HCT116 (cell line): ENCODE measurements at regions not wholly inside any gene's neighbourhood (a gene's known extent, or its start where the extent isn't known, plus 50 kb on each side); places are given as distances from the start of the nearest gene placed in this dataset.

Experiments used
- ATAC-seq: fragments of 200-7000 bp; cut with Tn5 transposase; 2 replicates; pipeline ENCODE4 v1.9.1; 2020; ENCODE audit warnings: mild to moderate bottlenecking, moderate library complexity
- BruUV-seq: library from RNA; stranded (reverse); fragments of 400-500 nt; replicated peaks from 2 replicates; lab custom pipeline; 2021; lab: Mats Ljungman, UMichigan
- CTCF ChIA-PET: fragments of 300-600 bp; sonication (Branson Sonifier 250); formaldehyde crosslinking; loops from one replicate; lab custom pipeline; 2021; ENCODE audit warnings: antibody characterized with exemption; lab: Charles Lee
- POLR2A ChIA-PET: fragments of 300-600, 350-600 bp; sonication (Branson Sonifier 250); formaldehyde crosslinking; loops from one replicate; lab custom pipeline; 2021; ENCODE audit warnings: antibody characterized with exemption; lab: Charles Lee
- RAD21 ChIA-PET, 2 experiments: fragments of 300-600 bp; sonication (Branson Sonifier 250); formaldehyde crosslinking; loops; one replicate each; lab custom pipeline; 2023; ENCODE audit warnings: low total read pairs in 2 of 2; ENCODE audit not compliant: uncharacterized antibody in 2 of 2, unreplicated experiment in 2 of 2, low non-redundant PET in 1 of 2; lab: Charles Lee
- DNase-seq: peaks from one replicate; pipeline ENCODE4 v3.0.0-alpha.2; 2010; ENCODE audit warnings: low read depth, low spot score
- H2AFZ ChIP-seq: fragments of 200-600 bp; shearing (Covaris generic), sonication (generic); 2 replicates; pipeline ENCODE4 v1.6.1; 2017; ENCODE audit warnings: low read depth, mixed run types, mixed read lengths, antibody characterized with exemption, low read length; ENCODE audit not compliant: poor library complexity, severe bottlenecking
- H3K27ac ChIP-seq: 2 replicates; pipeline ENCODE4 v1.5.1; 2012; ENCODE audit warnings: low read depth, low read length
- H3K27me3 ChIP-seq: fragments of 200-600 bp; sonication (generic); 2 replicates; pipeline ENCODE4 v1.6.1; 2016; ENCODE audit warnings: mixed run types, low read length, mixed read lengths; ENCODE audit not compliant: insufficient read depth
- H3K36me3 ChIP-seq, 2 experiments: fragments of 200-500 bp in 1 of 2; fragments of 200-600 bp in 1 of 2; sonication (Bioruptor generic) in 1 of 2; sonication (generic) in 1 of 2; 2 replicates each; pipeline versions ENCODE4 v1.5.1 to v1.6.1; 2014 to 2016; ENCODE audit warnings: low read length in 2 of 2, inconsistent platforms in 1 of 2, mixed read lengths in 1 of 2, mixed run types in 1 of 2; ENCODE audit not compliant: insufficient read depth in 2 of 2, control insufficient read depth in 1 of 2
- H3K4me1 ChIP-seq, 2 experiments: fragments of 200-600 bp in 1 of 2; sonication (generic) in 1 of 2; 2 replicates each; pipeline versions ENCODE4 v1.5.1 to v1.6.1; 2012 to 2017; ENCODE audit warnings: low read length in 2 of 2, inconsistent platforms in 1 of 2, mild to moderate bottlenecking in 1 of 2, mixed read lengths in 1 of 2, mixed run types in 1 of 2, moderate library complexity in 1 of 2; ENCODE audit not compliant: insufficient read depth in 2 of 2, control insufficient read depth in 1 of 2
- H3K4me2 ChIP-seq: fragments of 200-600 bp; sonication (generic); 2 replicates; pipeline ENCODE4 v1.6.1; 2017; ENCODE audit warnings: mixed run types, low read length, mixed read lengths
- H3K4me3 ChIP-seq, 2 experiments: fragments of 200-600 bp in 1 of 2; sonication (generic) in 1 of 2; replicated peaks in 1 of 2; 2 replicates each; pipeline ENCODE4 v1.5.1; 2011 to 2016; ENCODE audit warnings: low read length in 2 of 2, control low read depth in 1 of 2, low read depth in 1 of 2, mild to moderate bottlenecking in 1 of 2, mixed read lengths in 1 of 2, mixed run types in 1 of 2
- H3K79me2 ChIP-seq: fragments of 200-600 bp; sonication (generic); 2 replicates; pipeline ENCODE4 v1.6.1; 2017; ENCODE audit warnings: mild to moderate bottlenecking, mixed run types, low read length, moderate library complexity, mixed read lengths; ENCODE audit not compliant: insufficient read depth
- H3K9ac ChIP-seq: fragments of 200-600 bp; sonication (generic); 2 replicates; pipeline ENCODE4 v1.6.1; 2016; ENCODE audit warnings: low read length, mixed read lengths
- H3K9me2 ChIP-seq: fragments of 200-600 bp; sonication (generic), shearing (Covaris generic); 2 replicates; pipeline ENCODE4 v1.6.1; 2017; ENCODE audit warnings: mixed run types, mild to moderate bottlenecking, moderate library complexity; ENCODE audit not compliant: insufficient read depth
- H3K9me3 ChIP-seq, 2 experiments: fragments of 200-500 bp in 1 of 2; fragments of 200-600 bp in 1 of 2; sonication (Bioruptor generic) in 1 of 2; sonication (generic) in 1 of 2; 2 replicates each; pipeline ENCODE4 v1.6.1; 2014 to 2017; ENCODE audit warnings: low read length in 2 of 2, mixed read lengths in 2 of 2, inconsistent platforms in 1 of 2, low read depth in 1 of 2, mild to moderate bottlenecking in 1 of 2, mixed run types in 1 of 2, moderate library complexity in 1 of 2; ENCODE audit not compliant: control insufficient read depth in 1 of 2, insufficient read depth in 1 of 2
- H4K20me1 ChIP-seq: fragments of 200-600 bp; sonication (generic), shearing (Covaris generic); 2 replicates; pipeline ENCODE4 v1.6.1; 2017; ENCODE audit warnings: mixed run types, mild to moderate bottlenecking, moderate library complexity; ENCODE audit not compliant: insufficient read depth
- JUND ChIP-seq: IDR thresholded peaks from 2 replicates; pipeline ENCODE4 v1.6.1; 2012
- RAD21 ChIP-seq: IDR thresholded peaks from 2 replicates; pipeline ENCODE4 v1.6.1; 2012; ENCODE audit warnings: low read depth, mild to moderate bottlenecking
- SP1 ChIP-seq: IDR thresholded peaks from 2 replicates; pipeline ENCODE4 v1.6.1; 2012; ENCODE audit warnings: low read depth
- intact Hi-C: fragments of 100-400 bp; cut with micrococcal nuclease; formaldehyde crosslinking; loops from 2 replicates; pipeline ENCODE4 v1.10.0; 2022
- TF ChIP-seq, protein P1 (sequence below): IDR thresholded peaks from 2 replicates; pipeline ENCODE4 v1.6.1; 2012; ENCODE audit warnings: low read depth
- TF ChIP-seq, protein P2 (sequence below): IDR thresholded peaks from 2 replicates; pipeline ENCODE4 v1.6.1; 2011; ENCODE audit warnings: mild to moderate bottlenecking, low read length, moderate library complexity; ENCODE audit not compliant: insufficient replicate concordance; ENCODE audit errors: extremely low read depth

DNA sequence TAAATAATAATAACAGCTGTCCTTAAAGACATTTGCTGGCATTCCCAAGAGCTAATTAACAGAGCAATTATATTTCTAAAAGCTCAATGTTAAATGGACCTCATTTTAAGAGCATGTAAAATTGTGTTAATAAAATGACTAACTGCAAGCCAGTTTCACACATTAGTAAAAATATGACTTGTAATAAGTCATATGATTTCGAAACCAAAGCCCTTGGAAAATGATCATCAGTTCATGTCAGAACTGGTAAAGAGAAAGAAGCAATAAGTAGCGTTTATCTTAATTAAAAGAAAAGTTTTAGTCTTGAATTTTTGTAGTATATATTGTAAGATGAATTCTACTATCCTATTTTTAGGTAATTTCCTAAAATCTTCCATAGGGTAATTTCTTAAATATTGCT, 310.7 kb downstream of the CNTN3 start:
- no peaks in the 10 kb centered on the region for H3K79me2 ChIP-seq
- POLR2A ChIA-PET: no interaction called here
- no peaks in the 10 kb centered on the region for H3K36me3 ChIP-seq
- DNase-seq (no peak), ATAC-seq (no peak)
- H3K9me2 ChIP-seq: no peaks in the 10 kb centered on the region
- intact Hi-C loops: no loop called here
- no peaks in the 10 kb centered on the region for H3K4me1 ChIP-seq
- no peak overlapping the region for H3K4me2 ChIP-seq
- CTCF ChIA-PET: no interaction called here
- TF ChIP-seq JUND (no peak), SP1 (no peak), RAD21 (no peak)
- TF ChIP-seq, protein P1, sequence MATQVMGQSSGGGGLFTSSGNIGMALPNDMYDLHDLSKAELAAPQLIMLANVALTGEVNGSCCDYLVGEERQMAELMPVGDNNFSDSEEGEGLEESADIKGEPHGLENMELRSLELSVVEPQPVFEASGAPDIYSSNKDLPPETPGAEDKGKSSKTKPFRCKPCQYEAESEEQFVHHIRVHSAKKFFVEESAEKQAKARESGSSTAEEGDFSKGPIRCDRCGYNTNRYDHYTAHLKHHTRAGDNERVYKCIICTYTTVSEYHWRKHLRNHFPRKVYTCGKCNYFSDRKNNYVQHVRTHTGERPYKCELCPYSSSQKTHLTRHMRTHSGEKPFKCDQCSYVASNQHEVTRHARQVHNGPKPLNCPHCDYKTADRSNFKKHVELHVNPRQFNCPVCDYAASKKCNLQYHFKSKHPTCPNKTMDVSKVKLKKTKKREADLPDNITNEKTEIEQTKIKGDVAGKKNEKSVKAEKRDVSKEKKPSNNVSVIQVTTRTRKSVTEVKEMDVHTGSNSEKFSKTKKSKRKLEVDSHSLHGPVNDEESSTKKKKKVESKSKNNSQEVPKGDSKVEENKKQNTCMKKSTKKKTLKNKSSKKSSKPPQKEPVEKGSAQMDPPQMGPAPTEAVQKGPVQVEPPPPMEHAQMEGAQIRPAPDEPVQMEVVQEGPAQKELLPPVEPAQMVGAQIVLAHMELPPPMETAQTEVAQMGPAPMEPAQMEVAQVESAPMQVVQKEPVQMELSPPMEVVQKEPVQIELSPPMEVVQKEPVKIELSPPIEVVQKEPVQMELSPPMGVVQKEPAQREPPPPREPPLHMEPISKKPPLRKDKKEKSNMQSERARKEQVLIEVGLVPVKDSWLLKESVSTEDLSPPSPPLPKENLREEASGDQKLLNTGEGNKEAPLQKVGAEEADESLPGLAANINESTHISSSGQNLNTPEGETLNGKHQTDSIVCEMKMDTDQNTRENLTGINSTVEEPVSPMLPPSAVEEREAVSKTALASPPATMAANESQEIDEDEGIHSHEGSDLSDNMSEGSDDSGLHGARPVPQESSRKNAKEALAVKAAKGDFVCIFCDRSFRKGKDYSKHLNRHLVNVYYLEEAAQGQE: no peak
- TF ChIP-seq, protein P2, sequence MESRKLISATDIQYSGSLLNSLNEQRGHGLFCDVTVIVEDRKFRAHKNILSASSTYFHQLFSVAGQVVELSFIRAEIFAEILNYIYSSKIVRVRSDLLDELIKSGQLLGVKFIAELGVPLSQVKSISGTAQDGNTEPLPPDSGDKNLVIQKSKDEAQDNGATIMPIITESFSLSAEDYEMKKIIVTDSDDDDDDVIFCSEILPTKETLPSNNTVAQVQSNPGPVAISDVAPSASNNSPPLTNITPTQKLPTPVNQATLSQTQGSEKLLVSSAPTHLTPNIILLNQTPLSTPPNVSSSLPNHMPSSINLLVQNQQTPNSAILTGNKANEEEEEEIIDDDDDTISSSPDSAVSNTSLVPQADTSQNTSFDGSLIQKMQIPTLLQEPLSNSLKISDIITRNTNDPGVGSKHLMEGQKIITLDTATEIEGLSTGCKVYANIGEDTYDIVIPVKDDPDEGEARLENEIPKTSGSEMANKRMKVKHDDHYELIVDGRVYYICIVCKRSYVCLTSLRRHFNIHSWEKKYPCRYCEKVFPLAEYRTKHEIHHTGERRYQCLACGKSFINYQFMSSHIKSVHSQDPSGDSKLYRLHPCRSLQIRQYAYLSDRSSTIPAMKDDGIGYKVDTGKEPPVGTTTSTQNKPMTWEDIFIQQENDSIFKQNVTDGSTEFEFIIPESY: no peak
- H3K4me3 ChIP-seq: no peak overlapping the region
- no TSS peak for BruUV-seq
- H3K27me3 ChIP-seq: no peaks in the 10 kb centered on the region
- H3K27ac ChIP-seq: no peak overlapping the region
- peaks cover 3 to 32% of the 10 kb centered on the region in 2 experiments; a peak in 2 of 4 replicates for H3K9me3 ChIP-seq
- no peak overlapping the region for H3K9ac ChIP-seq
- no peaks in the 10 kb centered on the region for H4K20me1 ChIP-seq
- RAD21 ChIA-PET: no interaction called here
- no peak overlapping the region for H2AFZ ChIP-seq
